GM23338 (cell line): ENCODE measurements at regions not wholly inside any gene's neighbourhood (a gene's known extent, or its start where the extent isn't known, plus 50 kb on each side); places are given as distances from the start of the nearest gene placed in this dataset.

Experiments
- CREB1 ChIP-seq: fragments of 250-450 bp; sonication (Bioruptor Pico); IDR thresholded peaks from 2 replicates; pipeline ENCODE4 v1.5.0; 2020; ENCODE audit warnings: low read depth, mild to moderate bottlenecking, moderate library complexity
- NANOG ChIP-seq: IDR thresholded peaks from 2 replicates; pipeline ENCODE4 v1.6.1; 2016; ENCODE audit warnings: antibody characterized with exemption, borderline replicate concordance
- ZNF114 ChIP-seq: fragments of 250-450 bp; sonication (Bioruptor Pico); IDR thresholded peaks from 2 replicates; pipeline ENCODE4 v1.5.0; 2020; ENCODE audit warnings: mild to moderate bottlenecking, moderate library complexity
- ZNF331 ChIP-seq: fragments of 250-450 bp; sonication (Bioruptor Pico); IDR thresholded peaks from 2 replicates; pipeline ENCODE4 v1.5.0; 2020; ENCODE audit warnings: low read depth, mild to moderate bottlenecking, moderate library complexity
- TF ChIP-seq, protein P1 (sequence below): fragments of 250-450 bp; sonication (Bioruptor Pico); IDR thresholded peaks from 2 replicates; pipeline ENCODE4 v1.5.0; 2020; ENCODE audit warnings: mild to moderate bottlenecking, moderate library complexity
- TF ChIP-seq, protein P2 (sequence below): IDR thresholded peaks from one replicate; pipeline ENCODE4 v1.6.1; 2018; ENCODE audit warnings: antibody characterized with exemption; ENCODE audit not compliant: unreplicated experiment

DNA sequence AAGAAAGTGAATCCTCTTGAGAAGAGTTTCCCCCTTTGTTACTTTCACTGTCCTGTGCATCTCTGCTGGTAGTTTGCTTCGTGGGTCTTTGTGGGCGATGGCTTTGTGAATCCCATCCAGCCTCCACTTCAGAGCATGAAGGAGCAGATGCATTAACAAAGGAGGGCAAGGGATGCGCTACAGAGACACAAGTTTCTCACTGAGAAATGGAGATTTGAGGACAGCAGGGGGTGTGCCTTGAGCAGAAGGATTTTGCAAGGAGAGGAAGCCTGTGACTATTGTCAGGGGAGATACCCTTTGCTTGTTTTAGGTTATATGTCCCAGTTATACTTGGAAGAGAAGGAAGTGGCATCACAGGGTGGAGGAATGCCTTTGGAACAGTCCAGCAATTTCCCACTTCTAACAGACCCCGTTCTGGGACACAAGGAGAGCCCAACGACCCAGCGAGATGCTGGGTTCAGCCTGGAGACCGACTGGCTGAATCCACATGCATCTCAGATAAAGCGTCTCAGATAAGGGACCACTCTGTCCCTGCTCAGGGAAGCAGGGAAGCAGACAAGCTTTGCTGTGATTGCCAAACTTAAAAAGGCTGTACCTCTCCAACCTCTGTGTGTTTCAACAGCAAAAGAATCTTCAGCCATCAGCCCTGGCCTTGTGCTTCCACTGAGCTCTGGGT is 314.6 kb upstream of the GATB start (continued):
- TF ChIP-seq, protein P1, sequence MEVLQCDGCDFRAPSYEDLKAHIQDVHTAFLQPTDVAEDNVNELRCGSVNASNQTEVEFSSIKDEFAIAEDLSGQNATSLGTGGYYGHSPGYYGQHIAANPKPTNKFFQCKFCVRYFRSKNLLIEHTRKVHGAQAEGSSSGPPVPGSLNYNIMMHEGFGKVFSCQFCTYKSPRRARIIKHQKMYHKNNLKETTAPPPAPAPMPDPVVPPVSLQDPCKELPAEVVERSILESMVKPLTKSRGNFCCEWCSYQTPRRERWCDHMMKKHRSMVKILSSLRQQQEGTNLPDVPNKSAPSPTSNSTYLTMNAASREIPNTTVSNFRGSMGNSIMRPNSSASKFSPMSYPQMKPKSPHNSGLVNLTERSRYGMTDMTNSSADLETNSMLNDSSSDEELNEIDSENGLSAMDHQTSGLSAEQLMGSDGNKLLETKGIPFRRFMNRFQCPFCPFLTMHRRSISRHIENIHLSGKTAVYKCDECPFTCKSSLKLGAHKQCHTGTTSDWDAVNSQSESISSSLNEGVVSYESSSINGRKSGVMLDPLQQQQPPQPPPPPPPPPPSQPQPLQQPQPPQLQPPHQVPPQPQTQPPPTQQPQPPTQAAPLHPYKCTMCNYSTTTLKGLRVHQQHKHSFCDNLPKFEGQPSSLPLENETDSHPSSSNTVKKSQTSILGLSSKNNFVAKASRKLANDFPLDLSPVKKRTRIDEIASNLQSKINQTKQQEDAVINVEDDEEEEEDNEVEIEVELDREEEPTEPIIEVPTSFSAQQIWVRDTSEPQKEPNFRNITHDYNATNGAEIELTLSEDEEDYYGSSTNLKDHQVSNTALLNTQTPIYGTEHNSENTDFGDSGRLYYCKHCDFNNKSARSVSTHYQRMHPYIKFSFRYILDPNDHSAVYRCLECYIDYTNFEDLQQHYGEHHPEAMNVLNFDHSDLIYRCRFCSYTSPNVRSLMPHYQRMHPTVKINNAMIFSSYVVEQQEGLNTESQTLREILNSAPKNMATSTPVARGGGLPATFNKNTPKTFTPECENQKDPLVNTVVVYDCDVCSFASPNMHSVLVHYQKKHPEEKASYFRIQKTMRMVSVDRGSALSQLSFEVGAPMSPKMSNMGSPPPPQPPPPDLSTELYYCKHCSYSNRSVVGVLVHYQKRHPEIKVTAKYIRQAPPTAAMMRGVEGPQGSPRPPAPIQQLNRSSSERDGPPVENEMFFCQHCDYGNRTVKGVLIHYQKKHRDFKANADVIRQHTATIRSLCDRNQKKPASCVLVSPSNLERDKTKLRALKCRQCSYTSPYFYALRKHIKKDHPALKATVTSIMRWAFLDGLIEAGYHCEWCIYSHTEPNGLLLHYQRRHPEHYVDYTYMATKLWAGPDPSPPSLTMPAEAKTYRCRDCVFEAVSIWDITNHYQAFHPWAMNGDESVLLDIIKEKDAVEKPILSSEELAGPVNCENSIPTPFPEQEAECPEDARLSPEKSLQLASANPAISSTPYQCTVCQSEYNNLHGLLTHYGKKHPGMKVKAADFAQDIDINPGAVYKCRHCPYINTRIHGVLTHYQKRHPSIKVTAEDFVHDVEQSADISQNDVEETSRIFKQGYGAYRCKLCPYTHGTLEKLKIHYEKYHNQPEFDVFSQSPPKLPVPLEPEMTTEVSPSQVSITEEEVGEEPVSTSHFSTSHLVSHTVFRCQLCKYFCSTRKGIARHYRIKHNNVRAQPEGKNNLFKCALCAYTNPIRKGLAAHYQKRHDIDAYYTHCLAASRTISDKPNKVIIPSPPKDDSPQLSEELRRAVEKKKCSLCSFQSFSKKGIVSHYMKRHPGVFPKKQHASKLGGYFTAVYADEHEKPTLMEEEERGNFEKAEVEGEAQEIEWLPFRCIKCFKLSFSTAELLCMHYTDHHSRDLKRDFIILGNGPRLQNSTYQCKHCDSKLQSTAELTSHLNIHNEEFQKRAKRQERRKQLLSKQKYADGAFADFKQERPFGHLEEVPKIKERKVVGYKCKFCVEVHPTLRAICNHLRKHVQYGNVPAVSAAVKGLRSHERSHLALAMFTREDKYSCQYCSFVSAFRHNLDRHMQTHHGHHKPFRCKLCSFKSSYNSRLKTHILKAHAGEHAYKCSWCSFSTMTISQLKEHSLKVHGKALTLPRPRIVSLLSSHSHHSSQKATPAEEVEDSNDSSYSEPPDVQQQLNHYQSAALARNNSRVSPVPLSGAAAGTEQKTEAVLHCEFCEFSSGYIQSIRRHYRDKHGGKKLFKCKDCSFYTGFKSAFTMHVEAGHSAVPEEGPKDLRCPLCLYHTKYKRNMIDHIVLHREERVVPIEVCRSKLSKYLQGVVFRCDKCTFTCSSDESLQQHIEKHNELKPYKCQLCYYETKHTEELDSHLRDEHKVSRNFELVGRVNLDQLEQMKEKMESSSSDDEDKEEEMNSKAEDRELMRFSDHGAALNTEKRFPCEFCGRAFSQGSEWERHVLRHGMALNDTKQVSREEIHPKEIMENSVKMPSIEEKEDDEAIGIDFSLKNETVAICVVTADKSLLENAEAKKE (CRISPR knock-in tag): no peak
- TF ChIP-seq ZNF114 (CRISPR knock-in tag) (no peak), ZNF331 (CRISPR knock-in tag) (no peak), CREB1 (CRISPR knock-in tag) (no peak), NANOG (no peak)
- TF ChIP-seq, protein P2, sequence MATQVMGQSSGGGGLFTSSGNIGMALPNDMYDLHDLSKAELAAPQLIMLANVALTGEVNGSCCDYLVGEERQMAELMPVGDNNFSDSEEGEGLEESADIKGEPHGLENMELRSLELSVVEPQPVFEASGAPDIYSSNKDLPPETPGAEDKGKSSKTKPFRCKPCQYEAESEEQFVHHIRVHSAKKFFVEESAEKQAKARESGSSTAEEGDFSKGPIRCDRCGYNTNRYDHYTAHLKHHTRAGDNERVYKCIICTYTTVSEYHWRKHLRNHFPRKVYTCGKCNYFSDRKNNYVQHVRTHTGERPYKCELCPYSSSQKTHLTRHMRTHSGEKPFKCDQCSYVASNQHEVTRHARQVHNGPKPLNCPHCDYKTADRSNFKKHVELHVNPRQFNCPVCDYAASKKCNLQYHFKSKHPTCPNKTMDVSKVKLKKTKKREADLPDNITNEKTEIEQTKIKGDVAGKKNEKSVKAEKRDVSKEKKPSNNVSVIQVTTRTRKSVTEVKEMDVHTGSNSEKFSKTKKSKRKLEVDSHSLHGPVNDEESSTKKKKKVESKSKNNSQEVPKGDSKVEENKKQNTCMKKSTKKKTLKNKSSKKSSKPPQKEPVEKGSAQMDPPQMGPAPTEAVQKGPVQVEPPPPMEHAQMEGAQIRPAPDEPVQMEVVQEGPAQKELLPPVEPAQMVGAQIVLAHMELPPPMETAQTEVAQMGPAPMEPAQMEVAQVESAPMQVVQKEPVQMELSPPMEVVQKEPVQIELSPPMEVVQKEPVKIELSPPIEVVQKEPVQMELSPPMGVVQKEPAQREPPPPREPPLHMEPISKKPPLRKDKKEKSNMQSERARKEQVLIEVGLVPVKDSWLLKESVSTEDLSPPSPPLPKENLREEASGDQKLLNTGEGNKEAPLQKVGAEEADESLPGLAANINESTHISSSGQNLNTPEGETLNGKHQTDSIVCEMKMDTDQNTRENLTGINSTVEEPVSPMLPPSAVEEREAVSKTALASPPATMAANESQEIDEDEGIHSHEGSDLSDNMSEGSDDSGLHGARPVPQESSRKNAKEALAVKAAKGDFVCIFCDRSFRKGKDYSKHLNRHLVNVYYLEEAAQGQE: no peak
